LNCAP (cell line): ENCODE measurements at regions not wholly inside any gene's neighbourhood (a gene's known extent, or its start where the extent isn't known, plus 50 kb on each side); places are given as distances from the start of the nearest gene placed in this dataset.

Experiments
- TF ChIP-seq, protein P1 (sequence below): fragments of 450-650 bp; IDR thresholded peaks from 2 replicates; pipeline ENCODE4 v1.5.1; 2017; ENCODE audit warnings: mild to moderate bottlenecking

DNA sequence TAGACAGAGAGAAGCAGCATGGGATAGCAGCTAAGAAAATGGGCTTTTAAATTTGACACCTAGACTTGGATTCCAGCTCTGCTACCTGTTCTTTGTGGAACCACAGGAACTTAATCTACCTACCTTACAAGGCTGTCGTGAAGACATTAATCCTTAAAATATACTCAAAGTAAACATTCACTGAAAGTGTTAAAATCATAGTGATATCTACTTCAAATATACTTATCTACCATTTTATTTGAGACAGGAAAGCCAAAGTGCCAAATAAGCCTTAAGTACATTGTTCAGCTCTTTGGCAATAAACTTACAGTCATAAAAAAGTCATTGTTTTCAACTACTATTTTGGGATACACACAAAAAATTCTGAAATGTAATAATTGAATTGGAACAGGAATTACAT, 295.0 kb upstream of the PITX2 start:
- TF ChIP-seq, protein P1, sequence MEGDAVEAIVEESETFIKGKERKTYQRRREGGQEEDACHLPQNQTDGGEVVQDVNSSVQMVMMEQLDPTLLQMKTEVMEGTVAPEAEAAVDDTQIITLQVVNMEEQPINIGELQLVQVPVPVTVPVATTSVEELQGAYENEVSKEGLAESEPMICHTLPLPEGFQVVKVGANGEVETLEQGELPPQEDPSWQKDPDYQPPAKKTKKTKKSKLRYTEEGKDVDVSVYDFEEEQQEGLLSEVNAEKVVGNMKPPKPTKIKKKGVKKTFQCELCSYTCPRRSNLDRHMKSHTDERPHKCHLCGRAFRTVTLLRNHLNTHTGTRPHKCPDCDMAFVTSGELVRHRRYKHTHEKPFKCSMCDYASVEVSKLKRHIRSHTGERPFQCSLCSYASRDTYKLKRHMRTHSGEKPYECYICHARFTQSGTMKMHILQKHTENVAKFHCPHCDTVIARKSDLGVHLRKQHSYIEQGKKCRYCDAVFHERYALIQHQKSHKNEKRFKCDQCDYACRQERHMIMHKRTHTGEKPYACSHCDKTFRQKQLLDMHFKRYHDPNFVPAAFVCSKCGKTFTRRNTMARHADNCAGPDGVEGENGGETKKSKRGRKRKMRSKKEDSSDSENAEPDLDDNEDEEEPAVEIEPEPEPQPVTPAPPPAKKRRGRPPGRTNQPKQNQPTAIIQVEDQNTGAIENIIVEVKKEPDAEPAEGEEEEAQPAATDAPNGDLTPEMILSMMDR: no peak

DNA sequence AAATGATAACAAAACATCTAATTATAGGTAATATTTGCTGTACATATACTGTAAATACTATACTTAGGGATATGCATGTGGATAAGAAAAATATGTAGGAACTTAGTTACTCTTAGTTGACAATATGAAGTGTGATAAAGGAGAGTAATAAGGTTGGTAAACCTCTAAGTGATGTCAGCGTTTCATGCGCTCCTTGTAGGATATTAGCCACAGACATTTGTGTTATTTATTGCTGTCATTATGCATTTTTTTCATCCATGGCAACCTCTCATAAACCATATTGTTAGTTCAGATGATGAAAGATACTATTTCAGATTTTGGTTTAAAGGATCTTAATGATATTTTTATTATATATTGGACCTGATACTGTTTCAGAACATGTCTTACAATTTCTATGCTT, 298.1 kb upstream of the PITX2 start:
- TF ChIP-seq, protein P1: no peak

DNA sequence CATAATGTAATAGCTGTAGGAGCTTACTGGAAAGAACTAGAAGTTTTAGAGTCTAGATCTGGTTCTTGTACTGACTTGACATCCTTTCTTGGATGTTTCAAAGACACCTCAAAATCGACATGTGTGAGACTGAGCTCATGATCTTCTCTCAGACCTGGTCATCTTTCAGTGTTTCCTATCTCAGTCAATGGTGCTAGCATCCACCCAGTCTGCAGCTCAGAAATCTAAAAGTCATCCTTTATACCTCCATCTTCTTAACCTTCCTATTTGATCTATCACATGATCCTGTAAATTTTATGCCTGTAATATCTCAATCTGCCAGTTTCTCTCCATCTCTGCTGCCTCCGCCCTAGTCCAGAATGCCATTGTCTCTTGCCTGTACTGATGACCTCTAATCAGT, 301.9 kb upstream of the PITX2 start:
- TF ChIP-seq, protein P1: no peak

DNA sequence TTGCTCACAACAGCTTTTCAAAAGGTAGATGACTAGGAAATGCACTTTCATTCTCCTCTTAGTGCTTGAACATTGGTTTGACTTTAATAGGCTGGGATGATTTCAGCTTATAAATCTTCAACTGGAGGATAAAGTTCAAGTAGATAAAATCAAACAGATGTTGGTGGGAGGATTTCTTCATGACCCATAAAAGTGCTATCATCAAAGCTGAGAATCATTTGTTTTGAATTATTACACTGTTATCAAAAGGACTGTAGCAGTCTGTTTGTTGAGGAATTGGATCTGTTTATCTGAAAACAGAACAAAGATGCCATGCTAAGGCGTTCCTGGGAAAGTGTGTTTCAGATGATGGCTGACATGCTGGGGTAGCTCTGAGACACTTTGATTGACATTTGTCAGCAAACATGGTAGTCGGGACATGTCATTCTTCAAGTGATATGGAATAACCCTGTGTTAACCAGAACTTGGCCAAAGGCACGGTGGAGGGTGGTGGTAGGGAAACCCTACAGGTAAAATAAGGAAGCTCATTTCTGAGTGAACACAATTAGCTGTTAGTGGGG, 304.0 kb upstream of the PITX2 start:
- TF ChIP-seq, protein P1: no peak

DNA sequence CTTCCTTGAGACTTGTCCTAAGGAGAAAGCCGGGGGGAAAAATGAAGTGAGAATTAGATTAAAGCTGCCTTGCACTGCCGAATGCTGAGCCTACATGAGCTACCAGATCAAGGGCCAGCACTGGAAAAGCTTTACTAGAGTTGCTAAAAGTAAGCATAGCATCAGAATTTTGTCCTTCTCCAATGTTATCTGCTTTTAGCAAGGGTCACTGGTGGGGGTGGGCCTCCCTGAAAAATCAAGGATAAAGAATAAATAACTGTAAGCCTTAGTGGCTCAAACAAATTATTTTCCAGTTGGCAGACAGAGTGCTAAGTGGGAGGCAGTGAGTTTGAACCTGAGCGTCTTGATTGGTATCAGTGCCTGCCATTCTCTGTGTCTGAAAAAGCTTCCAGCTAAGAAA, 310.5 kb upstream of the PITX2 start:
- TF ChIP-seq, protein P1: no peak

DNA sequence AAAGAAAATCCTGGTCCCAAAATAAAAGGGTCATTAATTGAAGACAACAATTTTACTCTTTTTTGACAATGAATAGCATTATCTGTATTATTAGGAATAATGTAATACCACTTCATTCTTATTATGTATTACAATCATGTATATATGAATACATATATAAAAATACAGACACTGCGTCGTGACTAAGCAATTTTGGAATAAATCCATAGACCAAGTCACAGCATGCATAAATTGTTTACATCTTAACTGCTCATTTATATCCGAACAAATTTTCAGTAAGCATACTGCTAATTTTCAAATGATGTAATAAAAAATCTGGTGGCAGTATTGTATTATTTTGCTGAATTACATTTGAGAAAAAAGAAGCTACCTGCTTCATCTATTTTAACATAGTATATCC, 321.6 kb upstream of the PITX2 start:
- TF ChIP-seq, protein P1: no peak

DNA sequence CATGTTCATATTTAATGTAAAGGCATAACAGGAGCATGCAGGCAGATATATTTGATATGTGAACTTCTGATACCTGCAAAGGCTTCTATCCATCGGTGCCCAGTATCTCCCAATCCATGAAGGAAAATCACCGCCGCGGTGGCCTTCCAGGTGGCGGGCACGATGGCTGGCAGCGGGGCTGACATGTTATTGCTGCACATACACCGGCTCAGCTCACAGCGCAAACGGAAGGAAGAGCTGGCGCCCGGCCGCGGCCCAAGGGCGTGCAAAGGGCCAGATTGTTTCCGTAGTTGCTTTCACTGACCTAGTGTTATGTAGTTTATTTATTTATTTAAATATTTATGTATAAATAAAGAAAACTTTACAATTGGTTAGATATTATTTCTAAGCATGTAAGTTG, 322.7 kb upstream of the PITX2 start:
- TF ChIP-seq, protein P1: no peak

DNA sequence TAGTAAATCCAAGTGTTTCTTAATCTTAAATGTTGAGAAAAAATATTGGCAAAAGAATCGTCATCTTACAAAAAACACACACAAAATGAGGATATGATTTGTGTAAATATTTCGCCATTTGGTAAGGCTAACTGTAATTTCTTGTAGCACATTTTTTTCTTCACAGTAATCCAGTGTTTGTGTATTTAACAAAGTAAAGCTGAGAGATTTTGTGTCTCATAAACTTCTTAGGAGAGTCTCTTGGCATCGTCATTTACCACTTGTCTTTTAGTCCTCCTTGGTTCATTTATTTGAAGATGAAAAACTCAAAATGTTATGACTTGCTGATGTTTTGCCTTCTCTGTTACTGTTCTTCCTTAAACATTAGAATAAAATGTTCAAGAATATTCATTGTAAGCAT, 326.7 kb upstream of the PITX2 start:
- TF ChIP-seq, protein P1: no peak
